ENCODE measurements at regions not wholly inside any gene's neighbourhood (a gene's known extent, or its start where the extent isn't known, plus 50 kb on each side); places are given as distances from the start of the nearest gene placed in this dataset.
"Not testable (repeated sequence)": the region's sequence is repeated elsewhere in the genome, so short reads cannot be mapped to it uniquely, and the experiment has no call there.

GRCh38 chr9:102941868-102942267, 53.3 kb upstream of the CYLC2 start:
- 85% methylated on average over 4 of the region's 4 CpGs for WGBS, 2 donors
- Histone ChIP-seq H3K36me3 (no peaks in the 10 kb centered on the region), H3K9me3 (no peaks in the 10 kb centered on the region), H3K4me3 (replicated peaks in 1 of 3) (no peak overlapping the region), H3K27me3 (no peaks in the 10 kb centered on the region), H3K27ac (no peak overlapping the region), H3K4me1 (no peaks in the 10 kb centered on the region)
- TF ChIP-seq CTCF (IDR thresholded peaks at IDR 0.05) (no peak), POLR2A (IDR thresholded peaks at IDR 0.05) (no peak)
- no peak for DNase-seq
- intact Hi-C loops (cut with DNase I): no loop called here

- Histone ChIP-seq H3K9me3 (no peaks in the 10 kb centered on the region), H3K27me3 (no peaks in the 10 kb centered on the region), H3K36me3 (no peaks in the 10 kb centered on the region), H3K4me3 (replicated peaks in 1 of 3) (no peak overlapping the region), H3K27ac (no peak overlapping the region), H3K4me1 (no peaks in the 10 kb centered on the region)
- WGBS, 2 donors: 79 to 80% methylated on average over 1 of the region's 1 CpG
- DNase-seq: no peak
- TF ChIP-seq POLR2A (IDR thresholded peaks at IDR 0.05) (no peak), CTCF (IDR thresholded peaks at IDR 0.05) (no peak)
- intact Hi-C loops (cut with DNase I): no loop called here
These were observed 72.6 kb upstream of the CYLC2 start for GRCh38 chr9:102922526-102922925.

- no peak for DNase-seq
- intact Hi-C loops (cut with DNase I): no loop called here
- no peaks in the 10 kb centered on the region for H3K27me3 ChIP-seq
- no peak overlapping the region for H3K27ac ChIP-seq
- H3K4me3 ChIP-seq (replicated peaks in 1 of 3): no peak overlapping the region
- 37 to 47% methylated on average over 2 of the region's 2 CpGs for WGBS, 2 donors
- TF ChIP-seq CTCF (IDR thresholded peaks at IDR 0.05) (no peak), POLR2A (IDR thresholded peaks at IDR 0.05) (no peak)
- H3K4me1 ChIP-seq: no peaks in the 10 kb centered on the region
- H3K9me3 ChIP-seq: no peaks in the 10 kb centered on the region
- H3K36me3 ChIP-seq: no peaks in the 10 kb centered on the region
These were observed 83.9 kb upstream of the CYLC2 start for GRCh38 chr9:102911185-102911584.

- H3K36me3 ChIP-seq; H3K27ac ChIP-seq; H3K4me3 ChIP-seq (replicated peaks in 1 of 3); DNase-seq; H3K4me1 ChIP-seq; H3K27me3 ChIP-seq; intact Hi-C loops (cut with DNase I); H3K9me3 ChIP-seq: not testable (repeated sequence)
- 87 to 94% methylated on average over 8 of the region's 8 CpGs for WGBS, 2 donors
These were observed 89.3 kb upstream of the CYLC2 start for GRCh38 chr9:102905795-102906194.

GRCh38 chr9:102892025-102892424, 103.1 kb upstream of the CYLC2 start:
- intact Hi-C loops (cut with DNase I): no loop called here
- no peak overlapping the region for H3K27ac ChIP-seq
- no peaks in the 10 kb centered on the region for H3K27me3 ChIP-seq

GRCh38 chr9:102888747-102889146, 106.4 kb upstream of the CYLC2 start:
- H3K4me1 ChIP-seq; intact Hi-C loops (cut with DNase I); DNase-seq; H3K4me3 ChIP-seq (replicated peaks in 1 of 3); H3K27me3 ChIP-seq; H3K27ac ChIP-seq; H3K9me3 ChIP-seq; H3K36me3 ChIP-seq: not testable (repeated sequence)
- 92% methylated on average over 5 of the region's 5 CpGs for WGBS, 2 donors

More at GRCh38 chr9:102892025-102892424, 103.1 kb upstream of the CYLC2 start:
- Histone ChIP-seq H3K9me3 (no peaks in the 10 kb centered on the region), H3K36me3 (no peaks in the 10 kb centered on the region), H3K4me3 (replicated peaks in 1 of 3) (no peak overlapping the region), H3K4me1 (no peaks in the 10 kb centered on the region)
- no peak for DNase-seq
- TF ChIP-seq CTCF (IDR thresholded peaks at IDR 0.05) (no peak), POLR2A (IDR thresholded peaks at IDR 0.05) (no peak)
- WGBS, 2 donors: 95 to 96% methylated on average over 2 of the region's 2 CpGs

Data from thyroid gland (tissue), 4 donors.